HG03442 (cell line): ENCODE measurements at regions not wholly inside any gene's neighbourhood (a gene's known extent, or its start where the extent isn't known, plus 50 kb on each side); places are given as distances from the start of the nearest gene placed in this dataset.
"Not testable (repeated sequence)": the region's sequence is repeated elsewhere in the genome, so short reads cannot be mapped to it uniquely, and the experiment has no call there.

ENCODE experiments used
- ATAC-seq: cut with Tn5 transposase; IDR thresholded peaks from one replicate; pipeline ENCODE4 v1.9.1; 2021; ENCODE audit warnings: mild to moderate bottlenecking, moderate library complexity; ENCODE audit not compliant: unreplicated experiment

GRCh38 chr1:4062560-4062959, 162.5 kb upstream of the C1orf174 start:
- ATAC-seq: no peak

DNA sequence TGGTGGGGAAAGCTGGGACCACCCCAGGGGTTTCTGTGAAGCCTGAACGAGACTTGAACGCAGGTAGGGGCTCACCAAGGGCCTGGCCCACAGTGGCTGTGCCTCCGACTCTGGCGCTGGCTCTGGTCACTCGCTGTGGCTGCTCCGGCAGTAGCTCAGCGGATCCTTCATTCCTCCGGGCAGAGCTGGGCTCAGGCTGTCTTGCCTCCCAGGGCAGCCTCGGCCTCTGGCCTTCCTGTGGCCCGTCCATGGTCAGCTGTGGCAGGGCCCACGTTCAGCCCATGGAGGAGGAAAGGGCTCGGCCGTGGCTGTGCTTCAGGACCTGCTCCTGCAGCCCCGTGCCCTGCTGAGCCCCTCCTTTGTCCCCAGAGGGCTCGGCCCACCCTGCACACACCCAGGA, 162.9 kb upstream of the C1orf174 start:
- no peak for ATAC-seq

- no peak for ATAC-seq
Measured at GRCh38 chr1:4063516-4063915, 163.4 kb upstream of the C1orf174 start.

- ATAC-seq: no peak
Measured at GRCh38 chr1:4064150-4064889, 164.2 kb upstream of the C1orf174 start.

DNA sequence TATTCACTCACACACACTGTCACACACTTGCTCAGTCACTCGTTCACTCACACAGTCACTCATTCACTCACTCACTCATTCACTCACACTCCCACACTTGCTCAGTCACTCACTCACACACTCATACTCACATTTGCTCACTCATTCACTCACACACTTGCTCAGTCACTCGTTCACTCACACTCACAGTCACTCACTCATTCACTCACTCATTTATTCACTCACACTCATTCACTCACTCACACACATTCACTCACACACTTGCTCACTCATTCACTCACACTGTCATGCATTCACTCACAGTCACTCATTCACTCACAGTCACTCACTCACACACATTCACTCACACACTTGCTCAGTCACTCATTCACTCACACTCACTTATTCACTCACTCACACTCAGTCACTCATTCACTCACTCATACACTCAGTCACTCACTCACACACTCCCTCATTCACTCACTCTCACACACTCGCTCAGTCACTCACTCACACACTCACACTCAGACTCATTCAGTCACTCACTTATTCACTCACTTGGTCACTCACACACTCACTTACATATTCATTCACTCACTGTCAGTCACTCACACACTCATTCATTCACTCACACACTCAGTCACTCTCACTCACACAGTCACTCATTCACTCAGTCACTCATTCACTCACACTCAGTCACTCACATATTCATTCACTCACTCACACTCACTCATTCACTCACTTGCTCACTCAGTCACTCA, 167.0 kb upstream of the C1orf174 start:
- ATAC-seq: no peak

- no peak for ATAC-seq
Measured at GRCh38 chr1:4068076-4068475, 168.0 kb upstream of the C1orf174 start.

GRCh38 chr1:4071653-4072052, 171.6 kb upstream of the C1orf174 start:
- no peak for ATAC-seq

DNA sequence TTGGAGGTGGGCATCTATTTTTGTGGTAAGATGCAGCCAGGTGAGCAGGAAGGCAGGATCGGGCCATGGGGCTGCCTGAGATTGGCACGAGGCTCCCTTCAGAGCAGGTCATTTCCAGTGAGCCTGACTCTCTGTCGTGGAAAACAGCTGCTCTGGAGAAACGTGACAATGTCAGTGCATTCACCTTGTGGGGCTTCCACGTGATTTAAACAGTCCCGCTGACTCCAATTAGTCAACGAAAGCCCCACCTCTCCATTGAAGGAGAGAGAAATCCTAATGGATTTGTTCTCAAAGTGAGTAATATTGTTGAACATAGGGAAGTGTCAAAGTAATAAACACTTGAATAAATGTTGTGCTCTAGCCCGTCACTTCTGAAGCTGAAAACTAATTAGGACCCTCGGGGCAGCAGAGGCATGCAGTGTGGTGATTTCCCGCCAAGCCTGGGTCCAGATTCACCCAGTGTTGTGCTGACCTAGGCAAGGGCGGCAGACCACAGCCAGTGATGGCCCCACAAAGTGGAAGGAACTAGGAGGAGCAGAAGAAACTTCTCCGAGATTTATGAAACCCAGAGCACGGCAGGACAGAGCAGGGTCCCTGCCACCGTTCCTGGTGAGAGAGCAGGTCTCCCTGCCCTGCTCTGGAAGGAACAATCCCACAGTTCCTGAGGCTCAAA, 172.5 kb upstream of the C1orf174 start:
- ATAC-seq: no peak

DNA sequence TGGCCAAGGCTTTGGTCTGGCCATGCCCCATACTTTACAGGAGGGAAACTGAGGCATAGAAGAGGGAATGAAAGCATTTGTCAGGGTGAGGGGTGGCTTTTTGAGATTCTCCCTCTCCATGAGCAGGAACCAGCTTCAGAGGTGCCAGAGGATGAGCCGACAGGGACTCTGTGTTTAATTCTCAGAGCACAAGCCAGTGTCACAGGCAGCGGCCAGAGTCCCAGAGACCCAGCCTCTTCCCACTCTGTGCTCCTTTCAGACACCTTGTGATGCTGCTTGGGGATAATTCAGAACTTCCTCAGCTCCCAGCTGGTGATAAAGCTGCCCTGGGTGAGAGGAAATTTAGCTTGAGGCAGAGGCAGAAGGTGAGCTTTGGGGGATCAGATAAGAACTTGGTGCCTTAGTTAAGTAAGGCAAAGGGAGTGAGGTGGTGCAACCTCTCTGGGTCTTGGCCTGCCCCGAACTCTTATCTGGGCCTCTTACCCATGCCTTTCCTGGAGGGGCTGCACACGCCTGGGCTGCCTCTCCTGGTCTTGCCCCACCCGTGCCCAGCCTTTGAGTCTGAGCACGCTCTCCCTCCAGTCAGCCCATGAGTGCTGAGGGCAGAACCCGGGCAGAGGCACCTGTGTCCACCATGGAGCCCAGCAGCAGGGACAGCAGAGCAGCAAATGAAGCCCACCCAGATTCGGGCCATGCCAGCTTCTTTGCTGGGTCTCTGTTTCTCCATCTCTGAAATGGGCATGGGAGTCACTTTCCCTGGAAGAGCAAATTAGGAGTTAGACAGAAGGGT, 175.6 kb upstream of the C1orf174 start:
- ATAC-seq: no peak

- ATAC-seq: no peak
Measured at GRCh38 chr1:4076346-4076745, 176.3 kb upstream of the C1orf174 start.

DNA sequence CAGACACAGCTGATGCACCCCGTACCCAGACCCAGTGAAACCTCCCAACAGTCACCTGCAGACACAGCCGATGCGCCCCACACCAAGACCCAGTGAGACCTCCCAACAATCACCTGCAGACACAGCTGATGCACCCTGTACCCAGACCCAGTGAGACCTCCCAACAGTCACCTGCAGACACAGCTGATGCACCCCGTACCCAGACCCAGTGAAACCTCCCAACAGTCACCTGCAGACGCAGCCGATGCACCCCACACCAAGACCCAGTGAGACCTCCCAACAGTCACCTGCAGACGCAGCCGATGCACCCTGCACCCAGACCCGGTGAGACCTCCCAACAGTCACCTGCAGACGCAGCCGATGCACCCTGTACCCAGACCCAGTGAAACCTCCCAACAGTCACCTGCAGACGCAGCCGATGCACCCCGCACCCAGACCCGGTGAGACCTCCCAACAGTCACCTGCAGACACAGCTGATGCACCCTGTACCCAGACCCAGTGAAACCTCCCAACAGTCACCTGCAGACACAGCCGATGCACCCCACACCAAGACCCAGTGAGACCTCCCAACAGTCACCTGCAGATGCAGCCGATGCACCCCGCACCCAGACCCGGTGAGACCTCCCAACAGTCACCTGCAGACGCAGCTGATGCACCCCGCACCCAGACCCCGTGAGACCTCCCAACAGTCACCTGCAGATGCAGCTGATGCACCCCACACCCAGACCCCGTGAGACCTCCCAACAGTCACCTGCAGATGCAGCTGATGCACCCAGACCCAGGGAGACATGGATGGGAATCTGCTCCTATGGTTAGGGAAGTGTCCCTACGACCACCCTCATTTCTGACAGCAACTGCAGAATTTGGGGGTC, 178.3 kb upstream of the C1orf174 start:
- not testable (repeated sequence) for ATAC-seq

GRCh38 chr1:4079815-4080214, 179.7 kb upstream of the C1orf174 start:
- no peak for ATAC-seq

GRCh38 chr1:4081806-4082711, 182.0 kb upstream of the C1orf174 start:
- ATAC-seq: no peak

- ATAC-seq: no peak
Measured at GRCh38 chr1:4083231-4084047, 183.4 kb upstream of the C1orf174 start.

DNA sequence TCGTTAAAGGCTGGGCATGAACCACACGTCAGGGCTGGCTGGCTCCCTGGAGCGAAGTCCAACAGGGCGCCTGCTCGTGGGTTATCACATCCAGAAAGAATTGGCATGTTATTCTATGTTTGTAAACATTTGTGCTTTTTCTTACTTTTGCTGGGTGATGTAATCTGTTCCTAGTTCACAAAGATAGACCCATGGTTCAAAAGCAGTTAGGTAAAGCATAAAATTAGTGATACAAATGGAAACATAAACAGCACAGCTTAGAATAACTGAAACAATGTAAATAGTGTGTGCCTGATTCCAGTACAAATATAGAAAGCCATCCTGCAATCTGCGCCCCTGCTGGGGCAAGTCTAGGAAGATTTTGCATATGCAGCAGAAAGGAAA, 184.0 kb upstream of the C1orf174 start:
- ATAC-seq: no peak

DNA sequence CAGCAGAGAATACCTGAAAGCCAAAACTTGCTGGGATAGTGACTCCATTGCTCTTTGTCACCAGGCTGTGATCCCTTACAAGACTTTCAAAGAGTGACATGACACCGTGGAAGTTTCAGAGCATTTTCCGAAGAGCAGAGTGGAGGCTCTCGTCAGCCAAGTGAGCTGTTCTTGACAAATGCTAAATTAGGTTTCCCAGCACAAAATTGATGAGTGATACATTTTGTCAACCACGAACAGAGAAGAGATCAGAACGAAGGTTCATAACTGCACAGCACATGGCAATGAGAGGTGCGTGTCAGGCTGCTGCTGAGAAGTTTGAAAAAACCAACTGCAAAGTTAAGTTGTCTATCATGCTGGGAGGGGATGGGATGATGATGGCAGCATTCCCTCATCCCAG, 184.4 kb upstream of the C1orf174 start:
- no peak for ATAC-seq

DNA sequence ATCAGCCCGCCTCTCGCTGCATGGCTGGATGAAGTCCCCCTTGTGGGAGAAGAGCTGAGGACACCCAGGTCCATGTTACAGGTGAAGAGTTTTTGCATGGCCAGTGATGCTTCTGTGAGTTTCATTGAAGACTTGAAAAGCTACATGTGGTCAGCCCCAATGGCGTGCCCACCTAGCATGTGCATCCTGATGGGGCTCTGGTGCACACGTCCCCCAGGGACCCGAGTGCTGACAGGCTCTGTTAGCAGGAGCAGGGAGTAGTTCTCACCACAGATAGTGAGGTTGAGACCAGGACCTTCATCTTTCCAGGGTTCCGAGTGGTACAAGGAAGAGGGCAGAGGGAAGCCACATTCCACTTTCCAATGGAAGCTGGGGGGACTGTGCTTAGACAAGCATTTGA, 184.8 kb upstream of the C1orf174 start:
- no peak for ATAC-seq

DNA sequence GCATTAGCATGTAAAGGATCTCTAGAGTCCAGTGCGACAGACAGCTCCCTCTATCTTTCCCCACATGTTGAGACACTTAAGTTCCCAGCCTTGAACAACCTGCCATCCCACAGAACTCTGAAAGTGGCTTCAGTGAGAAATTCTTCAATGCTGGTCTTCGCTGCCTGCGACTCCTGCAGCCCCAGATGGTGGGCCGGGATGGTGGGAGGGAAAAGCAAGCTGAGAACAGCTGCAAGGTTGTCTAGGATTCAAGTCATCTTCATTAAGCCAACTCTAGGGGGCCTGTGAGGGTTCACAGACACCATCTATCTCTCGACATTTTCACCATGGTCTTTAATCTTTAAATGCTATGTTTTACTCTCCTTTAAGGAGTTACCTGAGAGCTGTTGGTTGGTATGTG, 185.5 kb upstream of the C1orf174 start:
- no peak for ATAC-seq
